HG02588 (cell line): ENCODE measurements at regions not wholly inside any gene's neighbourhood (a gene's known extent, or its start where the extent isn't known, plus 50 kb on each side); places are given as distances from the start of the nearest gene placed in this dataset.

Experiments used
- ATAC-seq: cut with Tn5 transposase; IDR thresholded peaks from one replicate; pipeline ENCODE4 v1.9.1; 2021; ENCODE audit warnings: mild to moderate bottlenecking, moderate library complexity; ENCODE audit not compliant: unreplicated experiment

DNA sequence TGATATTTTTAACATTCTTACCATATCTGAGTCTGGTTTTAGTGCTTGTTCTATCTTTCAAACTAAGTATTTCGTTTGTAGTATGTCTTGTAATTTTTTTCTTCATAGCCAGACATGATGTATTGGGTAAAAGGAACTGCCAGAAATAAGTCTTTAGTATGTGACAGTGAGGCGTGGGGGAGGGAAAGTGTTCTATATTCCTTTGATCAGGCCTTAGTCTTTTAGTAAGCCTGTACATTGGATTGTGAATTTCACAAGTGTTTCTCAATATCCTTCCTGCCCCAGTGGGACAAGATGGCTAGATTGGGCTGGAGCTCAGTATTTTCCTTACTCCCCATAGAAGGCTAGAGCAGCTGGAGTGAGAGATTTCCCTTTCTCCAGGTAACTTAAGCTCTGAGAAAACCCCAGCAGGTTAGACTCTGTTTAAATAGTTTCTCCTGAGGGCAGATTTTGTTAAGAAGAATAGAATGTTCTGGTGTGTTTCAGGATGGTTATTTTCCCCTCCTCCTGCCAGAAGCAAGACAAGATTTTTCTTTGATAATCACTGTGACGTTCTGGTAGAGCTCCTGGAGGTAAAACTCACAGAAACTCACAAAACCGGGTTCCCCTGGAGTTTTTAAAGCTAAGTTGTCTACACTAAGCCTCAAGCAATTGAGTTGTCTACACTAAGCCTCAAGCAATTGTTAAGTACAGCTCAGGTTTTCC lies 140.7 kb upstream of the ARPP21 start:
- no peak for ATAC-seq

DNA sequence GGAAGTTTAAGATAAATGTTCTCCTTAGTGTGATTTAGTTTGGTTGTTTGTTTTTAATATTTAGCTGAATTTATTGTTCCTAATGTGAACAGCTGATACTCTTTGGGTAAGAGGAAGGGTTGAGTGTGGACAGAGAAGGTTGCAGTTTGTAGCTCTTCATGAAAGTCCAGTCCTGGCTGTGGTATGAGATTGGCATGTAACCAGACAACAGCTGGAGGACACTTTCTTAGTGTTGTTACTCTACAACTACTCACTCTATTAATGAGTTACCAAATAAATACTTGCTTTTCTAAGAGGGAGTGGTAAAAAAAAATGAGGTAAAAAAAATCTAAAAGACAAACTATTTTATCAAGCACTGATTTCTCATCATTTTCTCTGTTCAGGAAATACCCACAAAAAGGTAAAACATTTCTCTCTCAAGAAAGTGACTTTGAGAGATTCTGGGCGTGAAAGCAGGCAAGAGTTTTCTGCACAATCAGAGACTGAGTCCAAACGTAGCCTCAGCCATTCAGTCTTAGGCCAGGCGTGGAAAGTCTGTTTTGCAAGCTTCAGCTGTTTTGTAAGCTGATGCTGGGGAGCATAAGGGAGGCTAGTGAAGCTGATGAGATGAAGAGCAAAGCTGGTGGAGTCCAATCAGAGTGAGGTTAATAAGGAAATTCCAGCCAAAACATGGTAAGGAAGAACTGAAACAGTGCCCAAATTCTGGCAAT lies 138.5 kb upstream of the ARPP21 start:
- ATAC-seq, result no peak

DNA sequence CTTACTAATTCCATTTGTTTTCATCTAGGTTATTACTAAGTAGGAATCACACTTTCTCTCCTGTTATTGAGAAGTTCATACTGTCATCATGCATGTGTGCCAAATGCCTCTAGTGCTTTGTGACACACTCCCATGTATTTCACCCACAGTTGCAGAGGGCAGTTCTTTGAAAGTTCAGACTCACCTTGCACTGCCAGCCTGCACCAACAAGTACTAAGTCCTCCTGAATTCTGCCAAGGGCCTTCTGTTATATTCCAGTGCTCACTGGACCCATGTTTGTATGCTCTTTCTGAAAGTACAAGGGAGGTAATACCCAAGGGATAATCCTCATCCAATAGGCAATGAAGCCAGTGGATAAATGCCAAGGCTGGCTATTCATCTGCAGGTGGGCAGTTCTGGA lies 136.6 kb upstream of the ARPP21 start:
- ATAC-seq, result no peak

DNA sequence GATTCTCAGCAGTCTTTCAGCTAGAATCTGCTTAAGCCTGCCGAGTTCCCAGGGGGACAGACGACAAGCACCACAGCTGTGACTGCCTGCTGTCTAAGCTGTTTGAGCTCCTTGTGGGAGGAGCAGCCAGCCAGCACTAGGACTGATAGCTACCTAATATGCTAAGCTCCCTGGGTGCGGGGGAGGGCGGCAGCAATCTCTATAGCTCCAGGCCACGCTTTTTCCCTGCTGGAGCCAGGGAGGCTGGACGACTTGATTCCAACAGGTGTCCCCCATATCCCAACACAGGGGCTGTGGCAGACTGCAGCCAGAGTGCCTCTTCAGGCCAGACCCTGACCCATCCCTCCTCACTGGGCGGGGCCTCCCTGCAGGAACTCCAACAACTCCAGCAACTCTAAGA lies 134.1 kb upstream of the ARPP21 start:
- no peak for ATAC-seq

DNA sequence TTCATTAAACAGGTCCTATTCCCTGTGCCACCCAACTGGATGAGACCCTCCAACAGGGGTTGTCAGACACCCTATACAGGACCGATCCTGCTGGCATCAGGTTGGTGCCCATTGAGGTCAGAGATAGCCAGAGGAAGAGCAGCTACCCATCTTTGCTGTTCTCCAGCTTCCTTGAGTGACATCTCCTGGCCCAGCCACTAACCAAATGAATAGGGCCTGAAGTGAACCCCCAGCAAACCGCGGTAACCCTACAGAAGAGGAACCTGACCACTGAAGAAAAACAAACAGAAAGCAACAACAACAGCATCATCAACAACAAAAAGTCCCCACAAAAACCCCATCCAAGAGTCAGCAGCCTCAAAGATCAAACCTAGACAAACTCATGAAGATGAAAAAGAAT lies 133.6 kb upstream of the ARPP21 start:
- no peak for ATAC-seq

DNA sequence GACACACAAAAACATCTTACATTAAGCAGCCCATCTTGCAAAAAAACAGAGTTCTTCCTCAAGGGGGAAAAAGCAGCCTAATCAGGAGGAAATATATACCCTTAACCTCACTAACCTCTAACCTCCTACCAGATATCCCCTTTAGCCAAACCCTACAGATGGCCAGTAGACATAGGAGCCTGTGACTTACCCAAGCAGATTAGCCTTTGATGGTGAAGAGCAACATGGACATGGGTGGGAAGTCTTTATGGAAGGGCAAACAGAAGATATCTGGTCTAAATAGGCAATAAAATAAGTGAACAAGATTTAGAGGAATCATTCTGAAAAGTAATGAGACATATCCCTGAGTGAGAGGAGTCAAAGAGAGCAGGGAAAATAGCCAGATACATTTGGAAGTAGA lies 119.4 kb upstream of the ARPP21 start:
- no peak for ATAC-seq

DNA sequence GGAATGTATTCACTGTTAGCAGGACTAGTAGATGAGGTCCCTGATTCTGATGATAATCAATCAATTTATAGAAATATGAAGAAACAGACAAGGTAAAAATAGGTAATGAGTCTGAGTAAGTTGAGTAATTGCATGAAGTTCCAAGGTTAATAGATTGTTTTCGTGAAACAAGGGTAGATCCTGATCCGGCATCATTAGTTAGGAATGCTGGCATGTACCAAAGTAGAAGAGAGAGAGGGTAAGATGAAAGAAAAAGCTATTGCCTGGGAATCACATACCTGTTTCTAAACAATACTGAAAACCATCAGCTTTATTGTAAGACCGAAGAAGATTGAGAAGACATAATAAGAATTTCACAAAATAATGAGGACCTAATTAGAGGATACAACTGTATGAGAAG lies 118.1 kb upstream of the ARPP21 start:
- no peak for ATAC-seq

DNA sequence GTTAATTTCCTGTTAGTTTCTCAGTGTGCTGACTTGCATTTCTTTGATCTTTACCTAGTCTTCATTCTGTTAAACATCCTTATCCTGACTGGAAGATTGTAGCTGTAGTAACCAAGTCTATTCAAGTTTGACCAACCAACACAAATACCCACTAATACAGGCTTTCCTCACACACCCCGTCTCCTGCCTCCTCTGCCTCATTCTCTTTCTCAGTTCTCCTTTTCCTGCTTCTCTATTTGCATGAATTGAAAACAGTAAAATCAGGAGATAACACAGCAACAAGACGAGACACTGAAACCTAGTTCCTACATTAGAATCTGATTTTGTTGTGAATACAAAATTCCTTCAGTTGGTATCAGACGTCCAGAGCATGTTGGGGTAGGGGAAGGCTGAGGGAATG lies 116.9 kb upstream of the ARPP21 start:
- no peak for ATAC-seq

DNA sequence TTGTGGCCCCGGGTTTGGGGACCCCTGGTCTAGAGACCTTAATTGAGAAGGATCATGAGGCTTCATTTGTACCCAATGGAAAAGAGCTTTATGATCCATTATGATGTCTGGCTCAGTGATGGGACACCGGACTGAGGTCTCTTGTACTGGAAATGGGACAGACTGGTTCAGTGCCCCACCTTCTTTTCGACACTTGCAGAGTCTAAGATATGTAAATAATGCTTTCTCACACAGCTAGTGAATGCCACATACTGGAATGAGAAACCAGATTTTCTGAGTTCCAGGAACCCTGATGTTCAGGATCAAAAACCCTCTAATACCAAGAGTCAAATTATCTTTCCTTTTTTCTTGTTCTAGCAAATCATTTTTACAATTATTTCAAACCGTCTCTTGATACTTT lies 116.3 kb upstream of the ARPP21 start:
- no peak for ATAC-seq

DNA sequence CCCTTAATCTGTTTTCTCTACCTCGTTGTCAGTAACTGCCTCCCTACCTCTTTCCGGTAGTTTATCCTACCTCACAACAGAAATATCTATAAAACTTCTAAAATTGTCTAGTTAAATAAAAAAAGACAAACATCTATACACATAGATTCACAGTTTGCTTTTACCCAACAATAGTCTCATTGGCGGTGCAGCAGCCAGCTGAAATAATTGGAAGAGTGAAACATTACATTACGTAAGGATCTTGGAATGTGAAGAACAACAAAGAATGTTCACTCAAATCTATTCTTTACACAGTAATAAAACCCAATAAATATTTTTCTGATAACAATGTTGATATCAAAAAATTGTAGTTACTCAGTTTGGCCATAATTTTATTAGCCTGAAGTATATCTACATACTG lies 115.5 kb upstream of the ARPP21 start:
- ATAC-seq, result no peak

DNA sequence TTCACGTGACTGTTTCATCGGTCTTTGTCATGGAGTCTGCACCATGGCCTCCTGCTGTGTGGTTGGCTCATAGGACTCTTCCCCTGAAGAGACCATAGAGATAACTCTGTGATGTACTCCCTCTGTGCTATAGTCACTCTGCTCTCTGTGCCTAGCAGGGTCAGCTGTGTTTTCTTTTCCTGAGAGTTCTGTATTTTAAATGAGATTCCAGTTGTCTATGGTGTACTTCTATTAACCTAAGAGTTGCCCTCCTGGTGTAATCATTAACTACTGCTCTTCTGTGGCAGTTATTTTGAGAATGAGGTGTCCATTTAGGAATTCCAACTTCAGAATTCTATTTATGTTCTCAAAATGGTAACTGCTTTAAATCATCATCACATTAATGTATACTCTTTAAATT lies 114.5 kb upstream of the ARPP21 start:
- no peak for ATAC-seq

DNA sequence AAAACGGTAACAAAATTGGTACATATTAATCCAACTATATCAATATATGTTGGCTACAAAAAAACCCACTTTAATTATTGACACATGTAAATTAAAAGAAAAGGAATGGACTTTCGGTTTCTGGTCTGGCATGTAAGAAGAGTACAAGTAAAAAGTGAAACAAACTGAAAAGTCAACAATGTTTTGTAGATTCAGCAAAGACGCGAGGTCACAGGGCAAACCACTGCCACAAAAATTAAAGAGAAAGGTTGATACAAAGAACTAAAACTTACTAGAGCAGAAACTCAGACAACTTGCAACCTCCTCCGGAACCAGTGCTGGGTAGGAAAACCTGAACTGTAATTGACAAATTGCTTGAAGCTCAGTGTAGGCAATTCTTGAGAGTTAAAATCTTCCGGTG lies 110.6 kb upstream of the ARPP21 start:
- no peak for ATAC-seq

DNA sequence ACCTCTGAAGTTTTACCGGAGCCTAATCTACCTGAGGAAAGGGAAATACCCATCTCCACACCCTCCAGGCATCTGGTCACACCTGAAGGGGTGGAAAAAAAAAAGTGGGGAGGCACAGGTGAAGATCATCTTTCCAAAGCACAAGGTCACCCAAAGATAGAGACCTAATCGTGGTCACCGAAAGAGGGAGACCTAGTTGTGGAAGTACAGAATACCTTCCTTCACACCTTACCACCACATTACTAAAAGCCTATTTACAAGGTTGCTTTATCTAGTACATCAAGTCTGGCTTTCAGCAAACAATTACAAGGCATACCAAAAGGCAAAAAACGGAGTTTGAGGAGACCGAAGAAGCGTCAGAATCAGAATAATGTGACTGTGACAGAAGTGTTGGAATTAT lies 110.0 kb upstream of the ARPP21 start:
- ATAC-seq, result no peak

DNA sequence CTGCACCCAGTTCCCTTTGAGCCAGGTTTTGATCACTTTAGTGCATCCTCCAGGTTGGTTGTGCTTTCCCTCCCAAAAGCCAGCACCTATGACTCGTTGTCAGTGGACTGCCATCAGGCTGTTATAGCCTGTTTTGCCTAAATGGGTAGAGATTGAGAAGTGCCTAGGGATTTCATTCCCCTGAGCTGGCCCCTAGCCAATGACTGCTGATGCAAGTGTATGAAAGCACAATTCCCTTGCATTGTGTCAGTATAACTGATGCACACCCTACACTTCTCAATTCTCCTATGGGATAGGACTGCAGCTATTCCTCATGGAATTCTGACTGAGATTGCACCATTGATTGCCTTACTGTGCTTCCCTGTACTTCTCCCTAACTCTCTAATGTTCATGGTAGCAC lies 102.1 kb upstream of the ARPP21 start:
- no peak for ATAC-seq

DNA sequence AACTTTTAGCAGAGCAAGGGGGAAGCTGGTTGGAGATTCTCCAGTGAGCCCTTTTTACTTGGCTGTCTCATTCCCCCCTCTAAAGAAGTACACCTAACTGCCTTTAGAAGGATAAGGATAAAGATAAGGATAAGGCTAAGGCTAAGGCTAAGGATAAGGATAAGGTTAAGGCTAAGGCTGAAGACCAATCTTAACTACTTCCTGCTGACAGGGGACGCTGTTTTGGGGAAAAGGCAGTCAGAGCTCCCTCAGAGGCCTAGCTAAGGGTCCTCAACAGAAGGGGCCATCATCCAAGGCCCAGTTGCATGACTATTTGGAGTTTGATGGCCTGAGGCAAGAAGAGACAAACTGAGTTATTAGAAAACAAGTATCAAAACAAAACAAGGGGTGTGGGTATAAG lies 94.3 kb upstream of the ARPP21 start:
- ATAC-seq, result no peak

DNA sequence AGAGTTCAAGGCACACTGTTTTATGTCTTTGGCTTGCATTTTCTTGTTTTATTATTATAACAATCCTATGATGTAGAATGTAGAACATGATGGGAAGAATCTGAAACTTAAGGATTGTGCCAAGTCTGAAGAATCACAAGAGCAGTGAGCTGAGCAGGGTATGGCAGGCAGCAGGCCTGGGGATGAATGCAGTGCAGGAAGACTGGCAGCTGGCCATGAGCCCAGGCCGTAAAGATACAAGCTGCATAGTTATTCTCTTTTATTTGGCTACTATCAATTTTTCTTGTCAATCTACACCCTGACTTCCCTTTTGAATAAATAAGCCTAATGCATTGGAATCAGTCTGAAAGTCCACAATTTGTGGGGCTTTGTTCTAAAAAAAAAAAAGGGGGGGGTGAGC lies 89.6 kb upstream of the ARPP21 start:
- ATAC-seq, result no peak

DNA sequence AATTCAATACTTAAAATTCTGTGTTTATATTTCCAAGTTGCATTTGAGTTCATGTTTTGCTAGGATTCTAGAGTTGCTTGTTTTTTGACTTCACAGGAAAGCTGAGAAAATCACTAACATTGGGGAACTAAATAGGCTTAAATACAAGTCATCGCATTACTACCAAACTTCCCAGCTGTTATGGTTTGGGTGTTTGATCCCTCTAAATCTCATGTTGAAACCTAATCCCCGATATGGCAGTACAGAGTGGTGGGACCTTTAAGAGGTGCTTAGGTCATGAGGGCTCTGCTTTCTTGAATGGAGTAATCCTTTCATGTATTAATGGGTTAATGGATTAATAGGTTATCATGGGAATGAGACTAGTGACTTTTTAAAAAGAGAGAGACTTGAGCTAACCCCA lies 77.2 kb upstream of the ARPP21 start:
- ATAC-seq, result no peak

DNA sequence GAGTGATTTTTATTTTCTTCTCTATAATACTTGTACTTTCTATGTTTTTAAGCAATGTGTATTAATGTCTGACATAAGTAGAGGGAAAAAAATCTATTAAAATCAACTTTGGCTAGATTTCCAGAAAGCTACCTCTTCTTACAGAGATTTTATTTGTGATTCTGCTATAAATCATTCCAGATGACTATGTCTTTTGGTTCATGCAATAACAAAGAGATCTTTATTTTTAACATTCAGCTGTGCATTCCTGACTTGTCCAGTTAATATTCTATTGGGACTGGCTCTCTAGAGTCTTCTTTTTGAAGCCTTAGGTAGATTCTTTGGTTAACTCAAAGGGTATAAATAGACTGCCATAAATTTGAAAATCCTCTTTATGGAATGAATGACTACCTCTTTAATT lies 74.3 kb upstream of the ARPP21 start:
- ATAC-seq, result no peak
